HEK293 (cell line): ENCODE measurements at regions not wholly inside any gene's neighbourhood (a gene's known extent, or its start where the extent isn't known, plus 50 kb on each side); places are given as distances from the start of the nearest gene placed in this dataset.

Experiments used
- CTCF ChIA-PET: fragments of 350-600 bp; formaldehyde crosslinking; extraction: SDS; loops from one replicate; lab custom pipeline; 2021; ENCODE audit warnings: antibody characterized with exemption; lab: Yijun Ruan, JAX
- POLR2A ChIA-PET: fragments of 300-600 bp; formaldehyde crosslinking; extraction: SDS; loops from one replicate; lab custom pipeline; 2020; ENCODE audit warnings: antibody characterized with exemption, inconsistent platforms; lab: Yijun Ruan, JAX
- H3K27ac ChIP-seq: fragments of 200-500 bp; sonication (Bioruptor generic); 2 replicates; pipeline ENCODE4 v1.5.1; 2014; ENCODE audit warnings: low read depth, low read length, control low read depth, inconsistent platforms; ENCODE audit errors: extremely low read depth
- H3K36me3 ChIP-seq, 2 experiments: fragments of 200-500 bp in 1 of 2; sonication (Bioruptor generic) in 1 of 2; 1 replicate in 1 of 2; 2 replicates in 1 of 2; pipeline ENCODE4 v1.5.1; 2014 to 2017; ENCODE audit warnings: inconsistent platforms in 2 of 2, low read length in 2 of 2; ENCODE audit not compliant: control insufficient read depth in 2 of 2, insufficient read depth in 1 of 2
- H3K4me1 ChIP-seq: fragments of 200-500 bp; sonication (Bioruptor generic); 2 replicates; pipeline ENCODE4 v1.5.1; 2014; ENCODE audit warnings: mild to moderate bottlenecking, low read length, inconsistent platforms; ENCODE audit not compliant: control insufficient read depth, insufficient read depth
- H3K4me3 ChIP-seq: 2 replicates; pipeline ENCODE4 v1.5.1; 2011; ENCODE audit warnings: low read depth, mild to moderate bottlenecking, control low read depth, low read length, moderate library complexity
- H3K9me3 ChIP-seq: fragments of 200-500 bp; sonication (Bioruptor generic); 2 replicates; pipeline ENCODE4 v1.5.1; 2014; ENCODE audit warnings: low read depth, low read length, inconsistent platforms; ENCODE audit not compliant: control insufficient read depth, insufficient read depth
- ZBTB1 ChIP-seq: fragments of 450-650 bp; formaldehyde crosslinking; IDR thresholded peaks from 2 replicates; pipeline ENCODE4 v1.5.1; 2016; ENCODE audit warnings: missing biosample characterization, missing genetic modification characterization
- ZNF202 ChIP-seq: fragments of 450-650 bp; formaldehyde crosslinking; IDR thresholded peaks from 2 replicates; pipeline ENCODE4 v1.5.1; 2016; ENCODE audit warnings: missing biosample characterization, missing genetic modification characterization, borderline replicate concordance
- ZNF214 ChIP-seq: fragments of 450-650 bp; formaldehyde crosslinking; IDR thresholded peaks from 2 replicates; pipeline ENCODE4 v1.5.1; 2017; ENCODE audit warnings: missing biosample characterization, mild to moderate bottlenecking, missing genetic modification characterization, borderline replicate concordance
- ZNF266 ChIP-seq: fragments of 450-650 bp; formaldehyde crosslinking; IDR thresholded peaks from 2 replicates; pipeline ENCODE4 v1.5.1; 2016; ENCODE audit warnings: missing biosample characterization, missing genetic modification characterization, low read depth
- ZNF391 ChIP-seq: fragments of 450-650 bp; formaldehyde crosslinking; IDR thresholded peaks from 2 replicates; pipeline ENCODE4 v1.5.1; 2016; ENCODE audit warnings: low read depth, missing biosample characterization, missing genetic modification characterization, borderline replicate concordance
- ZNF48 ChIP-seq: fragments of 450-650 bp; formaldehyde crosslinking; IDR thresholded peaks from 2 replicates; pipeline ENCODE4 v1.5.1; 2016; ENCODE audit warnings: missing biosample characterization, missing genetic modification characterization
- ZNF585B ChIP-seq: fragments of 450-650 bp; formaldehyde crosslinking; IDR thresholded peaks from 2 replicates; pipeline ENCODE4 v1.5.1; 2016; ENCODE audit warnings: missing biosample characterization, missing genetic modification characterization
- ZNF626 ChIP-seq: fragments of 450-650 bp; sonication (Bioruptor Pico); formaldehyde crosslinking; IDR thresholded peaks from 2 replicates; pipeline ENCODE4 v1.5.1; 2018; ENCODE audit warnings: missing biosample characterization, missing genetic modification characterization, inconsistent platforms
- ZNF777 ChIP-seq: fragments of 450-650 bp; formaldehyde crosslinking; IDR thresholded peaks from 2 replicates; pipeline ENCODE4 v1.5.1; 2017; ENCODE audit warnings: missing biosample characterization, missing genetic modification characterization, borderline replicate concordance
- ZNF785 ChIP-seq: fragments of 450-650 bp; formaldehyde crosslinking; IDR thresholded peaks from 2 replicates; pipeline ENCODE4 v1.5.1; 2016; ENCODE audit warnings: missing biosample characterization, missing genetic modification characterization
- TF ChIP-seq, protein P1 (sequence below): fragments of 450-650 bp; IDR thresholded peaks from 2 replicates; pipeline ENCODE4 v1.5.1; 2018; ENCODE audit warnings: missing biosample characterization, mild to moderate bottlenecking, missing genetic modification characterization
- TF ChIP-seq, protein P2 (sequence below): fragments of 450-650 bp; formaldehyde crosslinking; IDR thresholded peaks from 2 replicates; pipeline ENCODE4 v1.5.1; 2016; ENCODE audit warnings: missing biosample characterization, missing genetic modification characterization, low read depth
- TF ChIP-seq, protein P3 (sequence below): fragments of 450-650 bp; formaldehyde crosslinking; IDR thresholded peaks from 2 replicates; pipeline ENCODE4 v1.5.1; 2016; ENCODE audit warnings: missing biosample characterization, missing genetic modification characterization
- TF ChIP-seq, protein P4 (sequence below): fragments of 450-650 bp; formaldehyde crosslinking; IDR thresholded peaks from 2 replicates; pipeline ENCODE4 v1.5.1; 2017; ENCODE audit warnings: missing biosample characterization, missing genetic modification characterization
- TF ChIP-seq, protein P5 (sequence below): fragments of 450-650 bp; formaldehyde crosslinking; conservative IDR thresholded peaks from 2 replicates; pipeline ENCODE4 v1.5.1; 2016; ENCODE audit warnings: low read depth, missing biosample characterization, missing genetic modification characterization
- TF ChIP-seq, protein P6 (sequence below): fragments of 450-650 bp; formaldehyde crosslinking; IDR thresholded peaks from 2 replicates; pipeline ENCODE4 v1.5.1; 2016; ENCODE audit warnings: missing biosample characterization, missing genetic modification characterization
- TF ChIP-seq, protein P7 (sequence below): fragments of 450-650 bp; formaldehyde crosslinking; IDR thresholded peaks from 2 replicates; pipeline ENCODE4 v1.5.1; 2016; ENCODE audit warnings: missing biosample characterization, missing genetic modification characterization

DNA sequence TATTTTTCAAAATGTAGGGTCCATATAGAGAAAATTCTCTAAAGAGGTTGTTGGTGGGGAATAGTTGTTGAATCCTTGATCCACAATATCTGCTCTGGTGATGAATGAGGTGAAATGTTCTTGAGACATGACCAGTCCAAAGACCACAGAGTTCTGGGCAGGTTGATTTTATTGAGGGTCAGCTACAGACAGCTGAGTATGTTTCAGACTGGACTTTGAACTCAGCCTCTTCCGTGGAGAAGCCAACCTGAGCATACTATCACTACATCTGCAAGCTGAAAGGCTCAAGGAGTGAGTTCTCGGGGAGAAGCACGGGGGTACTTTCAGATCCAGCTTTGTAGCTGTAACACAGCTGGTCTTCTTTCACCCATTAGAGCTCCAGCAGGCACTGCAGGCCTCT lies 168.4 kb upstream of the NPY2R start:
- H3K27ac ChIP-seq = no peak overlapping the region
- H3K9me3 ChIP-seq = no peaks in the 10 kb centered on the region
- CTCF ChIA-PET = interaction anchor here (0.9 kb wide), 1 partner anchor 14 kb away, joined by 3 read pairs; no protein-coding TSS in a partner anchor
- POLR2A ChIA-PET = no interaction called here
- H3K36me3 ChIP-seq = no peaks in the 10 kb centered on the region
- TF ChIP-seq, protein P1, sequence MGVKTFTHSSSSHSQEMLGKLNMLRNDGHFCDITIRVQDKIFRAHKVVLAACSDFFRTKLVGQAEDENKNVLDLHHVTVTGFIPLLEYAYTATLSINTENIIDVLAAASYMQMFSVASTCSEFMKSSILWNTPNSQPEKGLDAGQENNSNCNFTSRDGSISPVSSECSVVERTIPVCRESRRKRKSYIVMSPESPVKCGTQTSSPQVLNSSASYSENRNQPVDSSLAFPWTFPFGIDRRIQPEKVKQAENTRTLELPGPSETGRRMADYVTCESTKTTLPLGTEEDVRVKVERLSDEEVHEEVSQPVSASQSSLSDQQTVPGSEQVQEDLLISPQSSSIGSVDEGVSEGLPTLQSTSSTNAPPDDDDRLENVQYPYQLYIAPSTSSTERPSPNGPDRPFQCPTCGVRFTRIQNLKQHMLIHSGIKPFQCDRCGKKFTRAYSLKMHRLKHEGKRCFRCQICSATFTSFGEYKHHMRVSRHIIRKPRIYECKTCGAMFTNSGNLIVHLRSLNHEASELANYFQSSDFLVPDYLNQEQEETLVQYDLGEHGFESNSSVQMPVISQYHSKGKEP (tag by site-specific recombination) = no peak
- TF ChIP-seq ZNF777 (tag by site-specific recombination) (no peak), ZNF266 (tag by site-specific recombination) (no peak), ZBTB1 (no peak), ZNF626 (no peak), ZNF391 (no peak), ZNF202 (no peak)
- TF ChIP-seq, protein P2, sequence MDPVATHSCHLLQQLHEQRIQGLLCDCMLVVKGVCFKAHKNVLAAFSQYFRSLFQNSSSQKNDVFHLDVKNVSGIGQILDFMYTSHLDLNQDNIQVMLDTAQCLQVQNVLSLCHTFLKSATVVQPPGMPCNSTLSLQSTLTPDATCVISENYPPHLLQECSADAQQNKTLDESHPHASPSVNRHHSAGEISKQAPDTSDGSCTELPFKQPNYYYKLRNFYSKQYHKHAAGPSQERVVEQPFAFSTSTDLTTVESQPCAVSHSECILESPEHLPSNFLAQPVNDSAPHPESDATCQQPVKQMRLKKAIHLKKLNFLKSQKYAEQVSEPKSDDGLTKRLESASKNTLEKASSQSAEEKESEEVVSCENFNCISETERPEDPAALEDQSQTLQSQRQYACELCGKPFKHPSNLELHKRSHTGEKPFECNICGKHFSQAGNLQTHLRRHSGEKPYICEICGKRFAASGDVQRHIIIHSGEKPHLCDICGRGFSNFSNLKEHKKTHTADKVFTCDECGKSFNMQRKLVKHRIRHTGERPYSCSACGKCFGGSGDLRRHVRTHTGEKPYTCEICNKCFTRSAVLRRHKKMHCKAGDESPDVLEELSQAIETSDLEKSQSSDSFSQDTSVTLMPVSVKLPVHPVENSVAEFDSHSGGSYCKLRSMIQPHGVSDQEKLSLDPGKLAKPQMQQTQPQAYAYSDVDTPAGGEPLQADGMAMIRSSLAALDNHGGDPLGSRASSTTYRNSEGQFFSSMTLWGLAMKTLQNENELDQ (tag by site-specific recombination) = no peak
- H3K4me1 ChIP-seq = no peaks in the 10 kb centered on the region
- no peak overlapping the region for H3K4me3 ChIP-seq

DNA sequence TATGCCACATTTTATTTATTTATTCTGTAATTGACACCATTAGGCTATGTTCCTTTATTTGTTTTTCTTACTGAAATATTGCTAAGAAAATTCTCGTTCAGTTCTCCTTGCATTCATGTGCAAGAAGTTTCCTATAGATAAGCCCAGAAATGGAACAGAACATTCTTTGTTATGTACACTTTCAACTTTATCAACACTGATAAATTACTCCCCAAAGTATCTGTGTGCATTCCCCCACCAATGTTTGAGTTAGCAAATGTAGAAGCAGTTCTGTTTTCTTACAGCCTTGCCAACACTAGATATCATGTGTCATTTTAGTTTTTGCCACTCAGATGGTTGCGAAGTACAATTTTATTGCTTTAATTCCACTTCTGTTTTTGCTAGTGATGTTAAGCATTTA lies 166.4 kb upstream of the NPY2R start:
- POLR2A ChIA-PET = no interaction called here
- CTCF ChIA-PET = no interaction called here
- Histone ChIP-seq H3K4me1 (no peaks in the 10 kb centered on the region), H3K27ac (no peak overlapping the region), H3K9me3 (no peaks in the 10 kb centered on the region), H3K4me3 (no peak overlapping the region), H3K36me3 (no peaks in the 10 kb centered on the region)
- TF ChIP-seq, protein P3, sequence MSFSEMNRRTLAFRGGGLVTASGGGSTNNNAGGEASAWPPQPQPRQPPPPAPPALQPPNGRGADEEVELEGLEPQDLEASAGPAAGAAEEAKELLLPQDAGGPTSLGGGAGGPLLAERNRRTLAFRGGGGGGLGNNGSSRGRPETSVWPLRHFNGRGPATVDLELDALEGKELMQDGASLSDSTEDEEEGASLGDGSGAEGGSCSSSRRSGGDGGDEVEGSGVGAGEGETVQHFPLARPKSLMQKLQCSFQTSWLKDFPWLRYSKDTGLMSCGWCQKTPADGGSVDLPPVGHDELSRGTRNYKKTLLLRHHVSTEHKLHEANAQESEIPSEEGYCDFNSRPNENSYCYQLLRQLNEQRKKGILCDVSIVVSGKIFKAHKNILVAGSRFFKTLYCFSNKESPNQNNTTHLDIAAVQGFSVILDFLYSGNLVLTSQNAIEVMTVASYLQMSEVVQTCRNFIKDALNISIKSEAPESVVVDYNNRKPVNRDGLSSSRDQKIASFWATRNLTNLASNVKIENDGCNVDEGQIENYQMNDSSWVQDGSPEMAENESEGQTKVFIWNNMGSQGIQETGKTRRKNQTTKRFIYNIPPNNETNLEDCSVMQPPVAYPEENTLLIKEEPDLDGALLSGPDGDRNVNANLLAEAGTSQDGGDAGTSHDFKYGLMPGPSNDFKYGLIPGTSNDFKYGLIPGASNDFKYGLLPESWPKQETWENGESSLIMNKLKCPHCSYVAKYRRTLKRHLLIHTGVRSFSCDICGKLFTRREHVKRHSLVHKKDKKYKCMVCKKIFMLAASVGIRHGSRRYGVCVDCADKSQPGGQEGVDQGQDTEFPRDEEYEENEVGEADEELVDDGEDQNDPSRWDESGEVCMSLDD (tag by site-specific recombination) = no peak
- TF ChIP-seq, protein P4, sequence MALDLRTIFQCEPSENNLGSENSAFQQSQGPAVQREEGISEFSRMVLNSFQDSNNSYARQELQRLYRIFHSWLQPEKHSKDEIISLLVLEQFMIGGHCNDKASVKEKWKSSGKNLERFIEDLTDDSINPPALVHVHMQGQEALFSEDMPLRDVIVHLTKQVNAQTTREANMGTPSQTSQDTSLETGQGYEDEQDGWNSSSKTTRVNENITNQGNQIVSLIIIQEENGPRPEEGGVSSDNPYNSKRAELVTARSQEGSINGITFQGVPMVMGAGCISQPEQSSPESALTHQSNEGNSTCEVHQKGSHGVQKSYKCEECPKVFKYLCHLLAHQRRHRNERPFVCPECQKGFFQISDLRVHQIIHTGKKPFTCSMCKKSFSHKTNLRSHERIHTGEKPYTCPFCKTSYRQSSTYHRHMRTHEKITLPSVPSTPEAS (tag by site-specific recombination) = no peak
- TF ChIP-seq, protein P5, sequence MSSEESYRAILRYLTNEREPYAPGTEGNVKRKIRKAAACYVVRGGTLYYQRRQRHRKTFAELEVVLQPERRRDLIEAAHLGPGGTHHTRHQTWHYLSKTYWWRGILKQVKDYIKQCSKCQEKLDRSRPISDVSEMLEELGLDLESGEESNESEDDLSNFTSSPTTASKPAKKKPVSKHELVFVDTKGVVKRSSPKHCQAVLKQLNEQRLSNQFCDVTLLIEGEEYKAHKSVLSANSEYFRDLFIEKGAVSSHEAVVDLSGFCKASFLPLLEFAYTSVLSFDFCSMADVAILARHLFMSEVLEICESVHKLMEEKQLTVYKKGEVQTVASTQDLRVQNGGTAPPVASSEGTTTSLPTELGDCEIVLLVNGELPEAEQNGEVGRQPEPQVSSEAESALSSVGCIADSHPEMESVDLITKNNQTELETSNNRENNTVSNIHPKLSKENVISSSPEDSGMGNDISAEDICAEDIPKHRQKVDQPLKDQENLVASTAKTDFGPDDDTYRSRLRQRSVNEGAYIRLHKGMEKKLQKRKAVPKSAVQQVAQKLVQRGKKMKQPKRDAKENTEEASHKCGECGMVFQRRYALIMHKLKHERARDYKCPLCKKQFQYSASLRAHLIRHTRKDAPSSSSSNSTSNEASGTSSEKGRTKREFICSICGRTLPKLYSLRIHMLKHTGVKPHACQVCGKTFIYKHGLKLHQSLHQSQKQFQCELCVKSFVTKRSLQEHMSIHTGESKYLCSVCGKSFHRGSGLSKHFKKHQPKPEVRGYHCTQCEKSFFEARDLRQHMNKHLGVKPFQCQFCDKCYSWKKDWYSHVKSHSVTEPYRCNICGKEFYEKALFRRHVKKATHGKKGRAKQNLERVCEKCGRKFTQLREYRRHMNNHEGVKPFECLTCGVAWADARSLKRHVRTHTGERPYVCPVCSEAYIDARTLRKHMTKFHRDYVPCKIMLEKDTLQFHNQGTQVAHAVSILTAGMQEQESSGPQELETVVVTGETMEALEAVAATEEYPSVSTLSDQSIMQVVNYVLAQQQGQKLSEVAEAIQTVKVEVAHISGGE = no peak
- TF ChIP-seq, protein P6, sequence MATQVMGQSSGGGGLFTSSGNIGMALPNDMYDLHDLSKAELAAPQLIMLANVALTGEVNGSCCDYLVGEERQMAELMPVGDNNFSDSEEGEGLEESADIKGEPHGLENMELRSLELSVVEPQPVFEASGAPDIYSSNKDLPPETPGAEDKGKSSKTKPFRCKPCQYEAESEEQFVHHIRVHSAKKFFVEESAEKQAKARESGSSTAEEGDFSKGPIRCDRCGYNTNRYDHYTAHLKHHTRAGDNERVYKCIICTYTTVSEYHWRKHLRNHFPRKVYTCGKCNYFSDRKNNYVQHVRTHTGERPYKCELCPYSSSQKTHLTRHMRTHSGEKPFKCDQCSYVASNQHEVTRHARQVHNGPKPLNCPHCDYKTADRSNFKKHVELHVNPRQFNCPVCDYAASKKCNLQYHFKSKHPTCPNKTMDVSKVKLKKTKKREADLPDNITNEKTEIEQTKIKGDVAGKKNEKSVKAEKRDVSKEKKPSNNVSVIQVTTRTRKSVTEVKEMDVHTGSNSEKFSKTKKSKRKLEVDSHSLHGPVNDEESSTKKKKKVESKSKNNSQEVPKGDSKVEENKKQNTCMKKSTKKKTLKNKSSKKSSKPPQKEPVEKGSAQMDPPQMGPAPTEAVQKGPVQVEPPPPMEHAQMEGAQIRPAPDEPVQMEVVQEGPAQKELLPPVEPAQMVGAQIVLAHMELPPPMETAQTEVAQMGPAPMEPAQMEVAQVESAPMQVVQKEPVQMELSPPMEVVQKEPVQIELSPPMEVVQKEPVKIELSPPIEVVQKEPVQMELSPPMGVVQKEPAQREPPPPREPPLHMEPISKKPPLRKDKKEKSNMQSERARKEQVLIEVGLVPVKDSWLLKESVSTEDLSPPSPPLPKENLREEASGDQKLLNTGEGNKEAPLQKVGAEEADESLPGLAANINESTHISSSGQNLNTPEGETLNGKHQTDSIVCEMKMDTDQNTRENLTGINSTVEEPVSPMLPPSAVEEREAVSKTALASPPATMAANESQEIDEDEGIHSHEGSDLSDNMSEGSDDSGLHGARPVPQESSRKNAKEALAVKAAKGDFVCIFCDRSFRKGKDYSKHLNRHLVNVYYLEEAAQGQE (tag by site-specific recombination) = no peak
- no peak for TF ChIP-seq ZNF214 (tag by site-specific recombination)
- TF ChIP-seq ZNF785 (tag by site-specific recombination) = no peak
- TF ChIP-seq, protein P7, sequence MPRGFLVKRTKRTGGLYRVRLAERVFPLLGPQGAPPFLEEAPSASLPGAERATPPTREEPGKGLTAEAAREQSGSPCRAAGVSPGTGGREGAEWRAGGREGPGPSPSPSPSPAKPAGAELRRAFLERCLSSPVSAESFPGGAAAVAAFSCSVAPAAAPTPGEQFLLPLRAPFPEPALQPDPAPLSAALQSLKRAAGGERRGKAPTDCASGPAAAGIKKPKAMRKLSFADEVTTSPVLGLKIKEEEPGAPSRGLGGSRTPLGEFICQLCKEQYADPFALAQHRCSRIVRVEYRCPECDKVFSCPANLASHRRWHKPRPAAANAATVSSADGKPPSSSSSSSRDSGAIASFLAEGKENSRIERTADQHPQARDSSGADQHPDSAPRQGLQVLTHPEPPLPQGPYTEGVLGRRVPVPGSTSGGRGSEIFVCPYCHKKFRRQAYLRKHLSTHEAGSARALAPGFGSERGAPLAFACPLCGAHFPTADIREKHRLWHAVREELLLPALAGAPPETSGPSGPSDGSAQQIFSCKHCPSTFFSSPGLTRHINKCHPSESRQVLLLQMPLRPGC (tag by site-specific recombination) = no peak
- TF ChIP-seq ZNF48 (tag by site-specific recombination) = no peak
- no peak for TF ChIP-seq ZNF585B
